IMR-90 (cell line): ENCODE measurements at regions not wholly inside any gene's neighbourhood (a gene's known extent, or its start where the extent isn't known, plus 50 kb on each side); places are given as distances from the start of the nearest gene placed in this dataset.

Experiments used
- ATAC-seq: fragments of 200-7000 bp; cut with Tn5 transposase; 2 replicates; pipeline ENCODE4 v1.9.1; 2020; ENCODE audit warnings: low read depth, mild to moderate bottlenecking, moderate library complexity
- BruUV-seq: library from RNA; stranded (reverse); fragments of 400-500 nt; replicated peaks from 2 replicates; lab custom pipeline; 2021; lab: Mats Ljungman, UMichigan
- CTCF ChIA-PET: fragments of 300-600 bp; formaldehyde crosslinking; extraction: SDS; loops from one replicate; lab custom pipeline; 2021; ENCODE audit warnings: antibody characterized with exemption; lab: Yijun Ruan, JAX
- POLR2A ChIA-PET: fragments of 300-600 bp; sonication (Branson Sonifier 250); formaldehyde crosslinking; loops from one replicate; lab custom pipeline; 2022; ENCODE audit warnings: antibody characterized with exemption; ENCODE audit not compliant: unreplicated experiment; lab: Charles Lee
- DNase-seq: peaks from one replicate; pipeline ENCODE4 v3.0.0; 2013
- H2AFZ ChIP-seq: replicated peaks from 2 replicates; pipeline ENCODE3; 2013; ENCODE audit warnings: low read length, mild to moderate bottlenecking; ENCODE audit not compliant: poor library complexity
- H2AK5ac ChIP-seq: 2 replicates; pipeline ENCODE4 v1.6.1; 2013; ENCODE audit warnings: low read depth, low read length, inconsistent platforms
- H2AK9ac ChIP-seq: replicated peaks from 2 replicates; pipeline ENCODE3; 2013; ENCODE audit warnings: mild to moderate bottlenecking, low read depth, low read length, moderate library complexity; ENCODE audit not compliant: poor library complexity
- H2BK120ac ChIP-seq: 2 replicates; pipeline ENCODE4 v1.6.1; 2013; ENCODE audit warnings: low read depth, low read length, inconsistent platforms
- H2BK15ac ChIP-seq: 3 replicates; pipeline ENCODE4 v1.6.1; 2013; ENCODE audit warnings: low read depth, low read length, inconsistent platforms
- H2BK20ac ChIP-seq: 2 replicates; pipeline ENCODE4 v1.6.1; 2013; ENCODE audit warnings: low read depth, mild to moderate bottlenecking, inconsistent platforms, low read length, moderate library complexity
- H2BK5ac ChIP-seq: 2 replicates; pipeline ENCODE4 v1.6.1; 2013; ENCODE audit warnings: mild to moderate bottlenecking, low read depth, low read length, inconsistent platforms; ENCODE audit not compliant: poor library complexity, severe bottlenecking
- H3K14ac ChIP-seq: replicated peaks from 2 replicates; pipeline ENCODE4 v1.6.1; 2013; ENCODE audit warnings: low read depth, low read length, inconsistent platforms
- H3K18ac ChIP-seq: 2 replicates; pipeline ENCODE4 v1.6.1; 2013; ENCODE audit warnings: low read depth, low read length, control low read depth
- H3K23ac ChIP-seq: 2 replicates; pipeline ENCODE4 v1.6.1; 2013; ENCODE audit warnings: low read depth, low read length, inconsistent platforms
- H3K27ac ChIP-seq: 2 replicates; pipeline ENCODE4 v1.5.1; 2013; ENCODE audit warnings: mild to moderate bottlenecking, control low read depth, low read length; ENCODE audit not compliant: insufficient read depth
- H3K27me3 ChIP-seq: 2 replicates; pipeline ENCODE4 v1.6.1; 2013; ENCODE audit warnings: low read length; ENCODE audit not compliant: control insufficient read depth, insufficient read depth
- H3K36me3 ChIP-seq: 2 replicates; pipeline ENCODE4 v1.6.1; 2013; ENCODE audit warnings: low read length, mixed read lengths; ENCODE audit not compliant: control insufficient read depth, insufficient read depth
- H3K4ac ChIP-seq: 2 replicates; pipeline ENCODE4 v1.6.1; 2013; ENCODE audit warnings: low read depth, low read length, inconsistent platforms
- H3K4me1 ChIP-seq: 2 replicates; pipeline ENCODE4 v1.6.1; 2013; ENCODE audit warnings: low read length, mixed read lengths; ENCODE audit not compliant: control insufficient read depth, insufficient read depth
- H3K4me2 ChIP-seq: 2 replicates; pipeline ENCODE4 v1.6.1; 2013; ENCODE audit warnings: low read depth, mild to moderate bottlenecking, control low read depth, low read length, moderate library complexity
- H3K4me3 ChIP-seq: 2 replicates; pipeline ENCODE4 v1.5.1; 2013; ENCODE audit warnings: low read depth, mild to moderate bottlenecking, control low read depth, low read length, moderate library complexity; ENCODE audit not compliant: insufficient read depth
- H3K56ac ChIP-seq: 2 replicates; pipeline ENCODE4 v1.6.1; 2013; ENCODE audit warnings: low read length, inconsistent platforms; ENCODE audit not compliant: insufficient read depth; ENCODE audit errors: extremely low read depth
- H3K79me1 ChIP-seq, 2 experiments: 2 replicates each; pipeline ENCODE4 v1.6.1; 2013; ENCODE audit warnings: low read length in 2 of 2, inconsistent platforms in 1 of 2, low read depth in 1 of 2
- H3K9ac ChIP-seq: 2 replicates; pipeline ENCODE4 v1.6.1; 2013; ENCODE audit warnings: low read depth, low read length, control low read depth
- H3K9me1 ChIP-seq: 2 replicates; pipeline ENCODE4 v1.6.1; 2013; ENCODE audit warnings: low read length, inconsistent platforms; ENCODE audit not compliant: insufficient read depth
- H3K9me3 ChIP-seq: 2 replicates; pipeline ENCODE4 v1.6.1; 2013; ENCODE audit warnings: low read length; ENCODE audit not compliant: control insufficient read depth, insufficient read depth
- H4K20me1 ChIP-seq: 2 replicates; pipeline ENCODE4 v1.6.1; 2013; ENCODE audit warnings: low read length, inconsistent platforms; ENCODE audit not compliant: insufficient read depth
- H4K5ac ChIP-seq: 2 replicates; pipeline ENCODE4 v1.6.1; 2013; ENCODE audit warnings: mild to moderate bottlenecking, low read depth, low read length, control low read depth
- H4K8ac ChIP-seq, 2 experiments: 2 replicates each; pipeline ENCODE4 v1.6.1; 2013; ENCODE audit warnings: low read depth in 2 of 2, low read length in 2 of 2, control low read depth in 1 of 2, inconsistent platforms in 1 of 2
- H4K91ac ChIP-seq: 2 replicates; pipeline ENCODE4 v1.6.1; 2013; ENCODE audit warnings: low read depth, low read length, inconsistent platforms; ENCODE audit not compliant: insufficient read depth
- CEBPB ChIP-seq: IDR thresholded peaks from 2 replicates; pipeline ENCODE4 v1.6.1; 2012; ENCODE audit warnings: low read depth, low read length, improper control_type of control experiment
- FOS ChIP-seq: fragments of 150-350 bp; IDR thresholded peaks from 2 replicates; pipeline ENCODE4 v1.6.1; 2016; ENCODE audit warnings: low read depth, low read length
- MAFK ChIP-seq: IDR thresholded peaks from 2 replicates; pipeline ENCODE4 v1.6.1; 2012; ENCODE audit warnings: low read depth, low read length, improper control_type of control experiment
- MAZ ChIP-seq: IDR thresholded peaks from 2 replicates; pipeline ENCODE4 v1.6.1; 2012; ENCODE audit warnings: low read depth, mild to moderate bottlenecking, low read length, improper control_type of control experiment, moderate library complexity, borderline replicate concordance
- USF2 ChIP-seq: fragments of 150-350 bp; IDR thresholded peaks from 2 replicates; pipeline ENCODE4 v1.6.1; 2017; ENCODE audit warnings: mild to moderate bottlenecking, antibody characterized with exemption, low read length, low read depth
- WGBS, 2 experiments: methylation state at CpG; one replicate each; pipeline versions ENCODE4 v1.1.5 to v1.1.7; 2013; ENCODE audit warnings: missing lambda C conversion rate in 2 of 2; ENCODE audit not compliant: insufficient read length in 1 of 2; ENCODE audit errors: extremely low coverage in 2 of 2; 5-methylcytosine and 5-hydroxymethylcytosine counted together
- dilution Hi-C: fragments of 300-500 bp; cut with HindIII; formaldehyde crosslinking; loops from one replicate; pipeline ENCODE4 v1.14.3; 2018; ENCODE audit warnings: low sequenced_read_pairs; ENCODE audit not compliant: unreplicated experiment
- in situ Hi-C: fragments of 300-500 bp; cut with MboI; formaldehyde crosslinking; loops from 3 replicates; pipeline ENCODE4 v1.14.3; 2019; ENCODE audit warnings: low sequenced_read_pairs, inconsistent platforms, mixed read lengths
- intact Hi-C: fragments of 100-400 bp; cut with micrococcal nuclease; formaldehyde crosslinking; loops from 2 replicates; pipeline ENCODE4 v1.10.0; 2022

- H3K18ac ChIP-seq, result no peak overlapping the region
- H3K27me3 ChIP-seq, result no peaks in the 10 kb centered on the region
- intact Hi-C loops (no loop called here), dilution Hi-C loops (no loop called here), in situ Hi-C loops (no loop called here)
- H4K8ac ChIP-seq, result no peak overlapping the region
- no peaks in the 10 kb centered on the region for H4K20me1 ChIP-seq
- H3K79me1 ChIP-seq, result no peaks in the 10 kb centered on the region
- H3K4me1 ChIP-seq, result no peaks in the 10 kb centered on the region
- no peak overlapping the region for H3K14ac ChIP-seq
- no peak overlapping the region for H3K56ac ChIP-seq
- no peak overlapping the region for H2AFZ ChIP-seq
- peaks cover 6% of the 10 kb centered on the region; the same call in 1 of the 2 replicates for H3K9me3 ChIP-seq
- H3K4me3 ChIP-seq, result no peak overlapping the region
- no peak overlapping the region for H3K27ac ChIP-seq
- no CpG with 5 or more reads among the region's 1 CpG for WGBS, 2 experiments
- ChIA-PET CTCF (no interaction called here), POLR2A (no interaction called here)
- BruUV-seq, result no TSS peak
- no peak overlapping the region for H2BK120ac ChIP-seq
- no peak overlapping the region for H2BK15ac ChIP-seq
- TF ChIP-seq MAFK (peak; percentile 35; the same call in 1 of the 2 replicates), MAZ (no peak), USF2 (no peak), CEBPB (no peak), FOS (no peak)
- no peak overlapping the region for H3K9ac ChIP-seq
- H2AK9ac ChIP-seq, result no peak overlapping the region
- ATAC-seq, result no peak
- no peak overlapping the region for H4K5ac ChIP-seq
- H2AK5ac ChIP-seq, result no peak overlapping the region
- H3K4ac ChIP-seq, result no peak overlapping the region
- no peak overlapping the region for H3K23ac ChIP-seq
- no peaks in the 10 kb centered on the region for H3K36me3 ChIP-seq
- no peak overlapping the region for H2BK20ac ChIP-seq
- H3K9me1 ChIP-seq, result no peaks in the 10 kb centered on the region
- DNase-seq, result no peak
- H3K4me2 ChIP-seq, result no peak overlapping the region
- no peak overlapping the region for H4K91ac ChIP-seq
- H2BK5ac ChIP-seq, result no peak overlapping the region
Observed at GRCh38 chr10:65041307-65041706, 1520.1 kb downstream of the REEP3 start.
